Activated CD4-positive, alpha-beta memory T cell treated with anti-CD3 and anti-CD28 coated beads, Interleukin-2, amount 10 ng/mL, durations not matched to agents 7 days and 5 days (primary cell): ENCODE measurements at regions not wholly inside any gene's neighbourhood (a gene's known extent, or its start where the extent isn't known, plus 50 kb on each side); places are given as distances from the start of the nearest gene placed in this dataset.

Experiments used
- CTCF ChIA-PET: fragments of 350-600 bp; sonication (Branson Sonifier 250); formaldehyde crosslinking; loops from one replicate; lab custom pipeline; 2021; ENCODE audit warnings: antibody characterized with exemption, inconsistent platforms; lab: Charles Lee
- POLR2A ChIA-PET: fragments of 350-600 bp; sonication (Branson Sonifier 250); formaldehyde crosslinking; loops from one replicate; lab custom pipeline; 2021; ENCODE audit warnings: antibody characterized with exemption; lab: Charles Lee
- DNase-seq: peaks from one replicate; pipeline ENCODE4 v3.0.0-alpha.2; 2020
- H3K27ac Mint-ChIP-seq: one replicate; pipeline ENCODE4 v1.8.0; 2021; ENCODE audit warnings: mild to moderate bottlenecking, mixed read lengths
- H3K27me3 Mint-ChIP-seq: one replicate; pipeline ENCODE4 v1.8.0; 2021; ENCODE audit warnings: mixed read lengths
- H3K36me3 Mint-ChIP-seq: one replicate; pipeline ENCODE4 v1.8.0; 2021; ENCODE audit warnings: low read depth, mixed read lengths
- H3K4me1 Mint-ChIP-seq: one replicate; pipeline ENCODE4 v1.8.0; 2021; ENCODE audit warnings: mixed read lengths
- H3K4me3 Mint-ChIP-seq: one replicate; pipeline ENCODE4 v1.8.0; 2021; ENCODE audit warnings: mild to moderate bottlenecking, mixed read lengths
- H3K9me3 Mint-ChIP-seq: one replicate; pipeline ENCODE4 v1.8.0; 2021; ENCODE audit warnings: mixed read lengths

GRCh38 chr4:13902146-13902545 lies 274.6 kb upstream of the BOD1L1 start:
- H3K27ac Mint-ChIP-seq: no peak overlapping the region
- H3K36me3 Mint-ChIP-seq: no peaks in the 10 kb centered on the region
- CTCF ChIA-PET: no interaction called here
- no peak for DNase-seq
- H3K9me3 Mint-ChIP-seq: peaks cover 2% of the 10 kb centered on the region
- POLR2A ChIA-PET: no interaction called here
- no peak overlapping the region for H3K4me3 Mint-ChIP-seq
- H3K27me3 Mint-ChIP-seq: no peaks in the 10 kb centered on the region
- H3K4me1 Mint-ChIP-seq: no peaks in the 10 kb centered on the region

GRCh38 chr4:13903061-13903460 lies 275.5 kb upstream of the BOD1L1 start:
- H3K4me3 Mint-ChIP-seq: no peak overlapping the region

GRCh38 chr4:13903901-13904300 lies 276.4 kb upstream of the BOD1L1 start:
- no peak overlapping the region for H3K4me3 Mint-ChIP-seq
- ChIA-PET POLR2A (no interaction called here), CTCF (no interaction called here)
- H3K9me3 Mint-ChIP-seq: no peaks in the 10 kb centered on the region
- DNase-seq: no peak
- H3K27me3 Mint-ChIP-seq: no peaks in the 10 kb centered on the region
- H3K4me1 Mint-ChIP-seq: no peaks in the 10 kb centered on the region
- no peaks in the 10 kb centered on the region for H3K36me3 Mint-ChIP-seq
- no peak overlapping the region for H3K27ac Mint-ChIP-seq

More at GRCh38 chr4:13903061-13903460, 275.5 kb upstream of the BOD1L1 start:
- H3K4me1 Mint-ChIP-seq: no peaks in the 10 kb centered on the region
- no peaks in the 10 kb centered on the region for H3K27me3 Mint-ChIP-seq
- CTCF ChIA-PET: no interaction called here
- peaks cover 2% of the 10 kb centered on the region for H3K9me3 Mint-ChIP-seq
- no peak overlapping the region for H3K27ac Mint-ChIP-seq
- DNase-seq: no peak
- POLR2A ChIA-PET: no interaction called here
- H3K36me3 Mint-ChIP-seq: no peaks in the 10 kb centered on the region

- Mint-ChIP-seq H3K4me3 (no peak overlapping the region), H3K36me3 (no peaks in the 10 kb centered on the region), H3K27ac (no peak overlapping the region), H3K9me3 (no peaks in the 10 kb centered on the region), H3K27me3 (no peaks in the 10 kb centered on the region), H3K4me1 (no peaks in the 10 kb centered on the region)
- DNase-seq: no peak
- ChIA-PET POLR2A (no interaction called here), CTCF (no interaction called here)
These were observed 278.0 kb upstream of the BOD1L1 start for GRCh38 chr4:13905543-13905942.

GRCh38 chr4:13906727-13907126 lies 279.2 kb upstream of the BOD1L1 start:
- Mint-ChIP-seq H3K9me3 (no peaks in the 10 kb centered on the region), H3K27ac (no peak overlapping the region), H3K4me3 (no peak overlapping the region), H3K36me3 (no peaks in the 10 kb centered on the region), H3K4me1 (no peaks in the 10 kb centered on the region), H3K27me3 (no peaks in the 10 kb centered on the region)
- DNase-seq: no peak
- POLR2A ChIA-PET: no interaction called here
- CTCF ChIA-PET: no interaction called here

- Mint-ChIP-seq H3K9me3 (no peaks in the 10 kb centered on the region), H3K36me3 (no peaks in the 10 kb centered on the region), H3K4me3 (no peak overlapping the region), H3K4me1 (no peaks in the 10 kb centered on the region), H3K27me3 (no peaks in the 10 kb centered on the region), H3K27ac (no peak overlapping the region)
- DNase-seq: no peak
- CTCF ChIA-PET: no interaction called here
- POLR2A ChIA-PET: no interaction called here
These were observed 279.8 kb upstream of the BOD1L1 start for GRCh38 chr4:13907255-13907751.

GRCh38 chr4:13908455-13908854 lies 280.9 kb upstream of the BOD1L1 start:
- ChIA-PET CTCF (no interaction called here), POLR2A (no interaction called here)
- Mint-ChIP-seq H3K27ac (no peak overlapping the region), H3K27me3 (no peaks in the 10 kb centered on the region), H3K4me1 (no peaks in the 10 kb centered on the region), H3K4me3 (no peak overlapping the region), H3K36me3 (no peaks in the 10 kb centered on the region), H3K9me3 (no peaks in the 10 kb centered on the region)
- no peak for DNase-seq

- Mint-ChIP-seq H3K36me3 (no peaks in the 10 kb centered on the region), H3K9me3 (no peaks in the 10 kb centered on the region), H3K27me3 (no peaks in the 10 kb centered on the region), H3K27ac (no peak overlapping the region), H3K4me1 (no peaks in the 10 kb centered on the region), H3K4me3 (no peak overlapping the region)
- POLR2A ChIA-PET: no interaction called here
- DNase-seq: no peak
- CTCF ChIA-PET: no interaction called here
These were observed 283.0 kb upstream of the BOD1L1 start for GRCh38 chr4:13910556-13910955.

GRCh38 chr4:13911256-13911655 lies 283.7 kb upstream of the BOD1L1 start:
- ChIA-PET POLR2A (no interaction called here), CTCF (no interaction called here)

GRCh38 chr4:13912436-13912925 lies 285.0 kb upstream of the BOD1L1 start:
- no peak overlapping the region for H3K27ac Mint-ChIP-seq
- POLR2A ChIA-PET: no interaction called here
- H3K36me3 Mint-ChIP-seq: no peaks in the 10 kb centered on the region
- H3K27me3 Mint-ChIP-seq: no peaks in the 10 kb centered on the region
- H3K4me1 Mint-ChIP-seq: no peaks in the 10 kb centered on the region
- CTCF ChIA-PET: no interaction called here
- no peak for DNase-seq
- no peaks in the 10 kb centered on the region for H3K9me3 Mint-ChIP-seq
- H3K4me3 Mint-ChIP-seq: no peak overlapping the region

More at GRCh38 chr4:13911256-13911655, 283.7 kb upstream of the BOD1L1 start:
- Mint-ChIP-seq H3K4me3 (no peak overlapping the region), H3K27me3 (no peaks in the 10 kb centered on the region), H3K27ac (no peak overlapping the region), H3K9me3 (no peaks in the 10 kb centered on the region), H3K4me1 (no peaks in the 10 kb centered on the region), H3K36me3 (no peaks in the 10 kb centered on the region)
- no peak for DNase-seq

- Mint-ChIP-seq H3K9me3 (no peaks in the 10 kb centered on the region), H3K4me1 (no peaks in the 10 kb centered on the region), H3K36me3 (no peaks in the 10 kb centered on the region), H3K27me3 (no peaks in the 10 kb centered on the region), H3K27ac (no peak overlapping the region), H3K4me3 (no peak overlapping the region)
- no peak for DNase-seq
- CTCF ChIA-PET: no interaction called here
- POLR2A ChIA-PET: no interaction called here
These were observed 285.4 kb upstream of the BOD1L1 start for GRCh38 chr4:13912966-13913365.

GRCh38 chr4:13917015-13917414 lies 289.5 kb upstream of the BOD1L1 start:
- H3K9me3 Mint-ChIP-seq: no peaks in the 10 kb centered on the region
- no peak for DNase-seq
- no peaks in the 10 kb centered on the region for H3K36me3 Mint-ChIP-seq
- no peak overlapping the region for H3K4me3 Mint-ChIP-seq
- CTCF ChIA-PET: no interaction called here
- no peaks in the 10 kb centered on the region for H3K27me3 Mint-ChIP-seq
- no peak overlapping the region for H3K27ac Mint-ChIP-seq
- POLR2A ChIA-PET: no interaction called here
- no peaks in the 10 kb centered on the region for H3K4me1 Mint-ChIP-seq

- no peak overlapping the region for H3K27ac Mint-ChIP-seq
- CTCF ChIA-PET: no interaction called here
- H3K9me3 Mint-ChIP-seq: no peaks in the 10 kb centered on the region
- H3K27me3 Mint-ChIP-seq: no peaks in the 10 kb centered on the region
- no peaks in the 10 kb centered on the region for H3K36me3 Mint-ChIP-seq
- H3K4me1 Mint-ChIP-seq: no peaks in the 10 kb centered on the region
- H3K4me3 Mint-ChIP-seq: no peak overlapping the region
- POLR2A ChIA-PET: no interaction called here
- no peak for DNase-seq
These were observed 290.6 kb upstream of the BOD1L1 start for GRCh38 chr4:13918110-13918509.

- no peak overlapping the region for H3K4me3 Mint-ChIP-seq
- H3K4me1 Mint-ChIP-seq: no peaks in the 10 kb centered on the region
- ChIA-PET CTCF (no interaction called here), POLR2A (no interaction called here)
- H3K36me3 Mint-ChIP-seq: no peaks in the 10 kb centered on the region
- H3K27me3 Mint-ChIP-seq: no peaks in the 10 kb centered on the region
- no peak for DNase-seq
- H3K9me3 Mint-ChIP-seq: no peaks in the 10 kb centered on the region
- no peak overlapping the region for H3K27ac Mint-ChIP-seq
These were observed 291.5 kb upstream of the BOD1L1 start for GRCh38 chr4:13918991-13919441.
